ENCODE measurements at regions not wholly inside any gene's neighbourhood (a gene's known extent, or its start where the extent isn't known, plus 50 kb on each side); places are given as distances from the start of the nearest gene placed in this dataset.

DNA sequence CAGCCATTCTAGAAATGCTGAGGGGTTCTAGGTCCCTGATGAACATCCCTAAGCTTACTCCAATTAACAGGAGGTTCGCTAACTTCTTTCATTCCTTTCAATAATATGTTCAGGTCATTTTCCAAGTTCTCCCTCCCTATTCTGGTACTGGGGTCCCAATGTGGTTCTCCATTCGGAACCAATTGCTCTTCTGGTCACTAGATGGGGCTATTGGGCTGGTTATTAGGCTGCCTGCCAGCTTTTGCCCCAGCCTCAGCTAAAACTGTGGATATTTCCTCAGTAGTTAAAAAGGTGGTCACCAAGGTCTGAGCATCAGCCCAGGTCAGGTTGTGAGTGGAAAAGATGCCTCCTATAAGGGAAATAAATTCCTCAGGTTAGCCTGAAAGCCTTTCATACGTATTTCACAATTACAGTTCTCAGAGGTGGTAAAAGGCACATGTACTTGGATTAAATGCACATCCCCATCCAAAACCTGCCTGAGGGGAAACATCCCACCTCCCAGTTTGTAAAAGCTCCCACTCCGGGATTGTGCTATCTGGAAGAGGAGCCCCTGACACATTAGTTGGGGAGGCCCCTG, 161.1 kb upstream of the CCDC179 start:
- Histone ChIP-seq H3K4me3 (ENCODE audit: low read length in 2 of 2) (no peak overlapping the region), H3K18ac (ENCODE audit: low read length) (no peak overlapping the region), H2BK120ac (ENCODE audit: low read depth, low read length) (no peak overlapping the region), H3K14ac (ENCODE audit: low read length) (no peak overlapping the region), H3K4ac (ENCODE audit: low read length) (no peak overlapping the region), H3K79me1 (ENCODE audit: low read depth, low read length) (no peaks in the 10 kb centered on the region), H3K27ac (replicated peaks; ENCODE audit: low read length) (no peak overlapping the region), H3K27me3 (ENCODE audit: control insufficient read depth in 3 of 3, insufficient read depth in 3 of 3, low read depth in 1 of 3, low read length in 3 of 3) (no peaks in the 10 kb centered on the region), H4K8ac (ENCODE audit: low read depth, low read length) (no peak overlapping the region), H3K23ac (ENCODE audit: low read depth, low read length, poor library complexity) (no peak overlapping the region), H3K4me1 (ENCODE audit: control insufficient read depth in 2 of 2, insufficient read depth in 1 of 2, low read depth in 1 of 2, low read length in 2 of 2) (no peaks in the 10 kb centered on the region), H3K9ac (ENCODE audit: low read depth, low read length, poor library complexity) (no peak overlapping the region), H2AK5ac (ENCODE audit: low read depth, low read length) (no peak overlapping the region), H4K91ac (ENCODE audit: low read depth, low read length, poor library complexity) (no peak overlapping the region), H3K9me3 (replicated peaks in 1 of 2; ENCODE audit: control insufficient read depth in 2 of 2, insufficient read depth in 1 of 2, low read depth in 1 of 2, low read length in 2 of 2) (no peaks in the 10 kb centered on the region), H3K4me2 (ENCODE audit: insufficient read depth, low read length, poor library complexity, severe bottlenecking) (no peak overlapping the region), H2BK12ac (ENCODE audit: low read length) (no peak overlapping the region), H2AFZ (ENCODE audit: low read length) (no peak overlapping the region), H2BK15ac (ENCODE audit: low read length) (no peak overlapping the region), H2BK5ac (ENCODE audit: low read length) (no peak overlapping the region), H3K36me3 (replicated peaks in 1 of 2; ENCODE audit: control insufficient read depth in 2 of 2, insufficient read depth in 2 of 2, low read length in 2 of 2) (no peaks in the 10 kb centered on the region)
- no CpG with 5 or more reads among the region's 4 CpGs for WGBS, 2 donors (ENCODE audit: extremely low coverage in 2 of 2, insufficient read length in 2 of 2, insufficient replicate concordance in 1 of 2)
- peak; percentile 39 for DNase-seq (ENCODE audit: low spot score)

GRCh38 chr11:23022854-23023253, 162.6 kb upstream of the CCDC179 start:
- Histone ChIP-seq H4K8ac (ENCODE audit: low read depth, low read length) (no peak overlapping the region), H3K36me3 (replicated peaks in 1 of 2; ENCODE audit: control insufficient read depth in 2 of 2, insufficient read depth in 2 of 2, low read length in 2 of 2) (no peaks in the 10 kb centered on the region), H3K9ac (ENCODE audit: low read depth, low read length, poor library complexity) (no peak overlapping the region), H2BK12ac (ENCODE audit: low read length) (no peak overlapping the region), H3K27me3 (ENCODE audit: control insufficient read depth in 3 of 3, insufficient read depth in 3 of 3, low read depth in 1 of 3, low read length in 3 of 3) (no peaks in the 10 kb centered on the region), H3K4me1 (ENCODE audit: control insufficient read depth in 2 of 2, insufficient read depth in 1 of 2, low read depth in 1 of 2, low read length in 2 of 2) (no peaks in the 10 kb centered on the region), H2BK5ac (ENCODE audit: low read length) (no peak overlapping the region), H3K23ac (ENCODE audit: low read depth, low read length, poor library complexity) (no peak overlapping the region), H2AFZ (ENCODE audit: low read length) (no peak overlapping the region), H3K79me1 (ENCODE audit: low read depth, low read length) (no peaks in the 10 kb centered on the region), H2BK120ac (ENCODE audit: low read depth, low read length) (no peak overlapping the region), H3K27ac (replicated peaks; ENCODE audit: low read length) (no peak overlapping the region), H3K4me3 (ENCODE audit: low read length in 2 of 2) (no peak overlapping the region), H2BK15ac (ENCODE audit: low read length) (no peak overlapping the region), H3K18ac (ENCODE audit: low read length) (no peak overlapping the region), H4K91ac (ENCODE audit: low read depth, low read length, poor library complexity) (no peak overlapping the region), H3K4ac (ENCODE audit: low read length) (no peak overlapping the region), H2AK5ac (ENCODE audit: low read depth, low read length) (no peak overlapping the region), H3K9me3 (replicated peaks in 1 of 2; ENCODE audit: control insufficient read depth in 2 of 2, insufficient read depth in 1 of 2, low read depth in 1 of 2, low read length in 2 of 2) (no peaks in the 10 kb centered on the region), H3K14ac (ENCODE audit: low read length) (no peak overlapping the region), H3K4me2 (ENCODE audit: insufficient read depth, low read length, poor library complexity, severe bottlenecking) (no peak overlapping the region)
- DNase-seq (ENCODE audit: low spot score), result no peak
- WGBS, 2 donors (ENCODE audit: extremely low coverage in 2 of 2, insufficient read length in 2 of 2, insufficient replicate concordance in 1 of 2), result no CpG with 5 or more reads among the region's 3 CpGs

GRCh38 chr11:23023319-23023718, 163.0 kb upstream of the CCDC179 start:
- H3K4me1 ChIP-seq (ENCODE audit: control insufficient read depth in 2 of 2, insufficient read depth in 1 of 2, low read depth in 1 of 2, low read length in 2 of 2), result no peaks in the 10 kb centered on the region
- H3K4me2 ChIP-seq (ENCODE audit: insufficient read depth, low read length, poor library complexity, severe bottlenecking), result no peak overlapping the region
- no peak overlapping the region for H2BK120ac ChIP-seq (ENCODE audit: low read depth, low read length)
- no peak overlapping the region for H2BK12ac ChIP-seq (ENCODE audit: low read length)
- no peak overlapping the region for H2BK5ac ChIP-seq (ENCODE audit: low read length)
- H3K23ac ChIP-seq (ENCODE audit: low read depth, low read length, poor library complexity), result no peak overlapping the region
- no peak overlapping the region for H3K27ac ChIP-seq (replicated peaks; ENCODE audit: low read length)
- H3K18ac ChIP-seq (ENCODE audit: low read length), result no peak overlapping the region
- H3K4me3 ChIP-seq (ENCODE audit: low read length in 2 of 2), result no peak overlapping the region
- H4K8ac ChIP-seq (ENCODE audit: low read depth, low read length), result no peak overlapping the region
- H3K9me3 ChIP-seq (replicated peaks in 1 of 2; ENCODE audit: control insufficient read depth in 2 of 2, insufficient read depth in 1 of 2, low read depth in 1 of 2, low read length in 2 of 2), result no peaks in the 10 kb centered on the region
- H3K4ac ChIP-seq (ENCODE audit: low read length), result no peak overlapping the region
- H4K91ac ChIP-seq (ENCODE audit: low read depth, low read length, poor library complexity), result no peak overlapping the region
- no peak overlapping the region for H2BK15ac ChIP-seq (ENCODE audit: low read length)
- WGBS, 2 donors (ENCODE audit: extremely low coverage in 2 of 2, insufficient read length in 2 of 2, insufficient replicate concordance in 1 of 2), result no CpG with 5 or more reads among the region's 2 CpGs
- H3K27me3 ChIP-seq (ENCODE audit: control insufficient read depth in 3 of 3, insufficient read depth in 3 of 3, low read depth in 1 of 3, low read length in 3 of 3), result no peaks in the 10 kb centered on the region
- no peak overlapping the region for H2AK5ac ChIP-seq (ENCODE audit: low read depth, low read length)
- H2AFZ ChIP-seq (ENCODE audit: low read length), result no peak overlapping the region
- DNase-seq (ENCODE audit: low spot score), result no peak
- no peak overlapping the region for H3K9ac ChIP-seq (ENCODE audit: low read depth, low read length, poor library complexity)
- H3K14ac ChIP-seq (ENCODE audit: low read length), result no peak overlapping the region
- H3K36me3 ChIP-seq (replicated peaks in 1 of 2; ENCODE audit: control insufficient read depth in 2 of 2, insufficient read depth in 2 of 2, low read length in 2 of 2), result no peaks in the 10 kb centered on the region
- H3K79me1 ChIP-seq (ENCODE audit: low read depth, low read length), result no peaks in the 10 kb centered on the region

GRCh38 chr11:23041001-23041503, 180.8 kb upstream of the CCDC179 start:
- no CpG with 5 or more reads among the region's 3 CpGs for WGBS, 2 donors (ENCODE audit: extremely low coverage in 2 of 2, insufficient read length in 2 of 2, insufficient replicate concordance in 1 of 2)

More at GRCh38 chr11:23041001-23041503, 180.8 kb upstream of the CCDC179 start:
- Histone ChIP-seq H3K4ac (ENCODE audit: low read length) (no peak overlapping the region), H3K9ac (ENCODE audit: low read depth, low read length, poor library complexity) (no peak overlapping the region), H3K9me3 (replicated peaks in 1 of 2; ENCODE audit: control insufficient read depth in 2 of 2, insufficient read depth in 1 of 2, low read depth in 1 of 2, low read length in 2 of 2) (no peaks in the 10 kb centered on the region), H2AFZ (ENCODE audit: low read length) (no peak overlapping the region), H2BK12ac (ENCODE audit: low read length) (no peak overlapping the region), H2BK5ac (ENCODE audit: low read length) (no peak overlapping the region), H2BK15ac (ENCODE audit: low read length) (no peak overlapping the region), H3K4me2 (ENCODE audit: insufficient read depth, low read length, poor library complexity, severe bottlenecking) (no peak overlapping the region), H3K23ac (ENCODE audit: low read depth, low read length, poor library complexity) (no peak overlapping the region), H2AK5ac (ENCODE audit: low read depth, low read length) (no peak overlapping the region), H2BK120ac (ENCODE audit: low read depth, low read length) (no peak overlapping the region), H4K8ac (ENCODE audit: low read depth, low read length) (no peak overlapping the region), H3K36me3 (replicated peaks in 1 of 2; ENCODE audit: control insufficient read depth in 2 of 2, insufficient read depth in 2 of 2, low read length in 2 of 2) (no peaks in the 10 kb centered on the region), H3K14ac (ENCODE audit: low read length) (no peak overlapping the region), H3K4me1 (ENCODE audit: control insufficient read depth in 2 of 2, insufficient read depth in 1 of 2, low read depth in 1 of 2, low read length in 2 of 2) (no peaks in the 10 kb centered on the region), H4K91ac (ENCODE audit: low read depth, low read length, poor library complexity) (no peak overlapping the region), H3K27ac (replicated peaks; ENCODE audit: low read length) (no peak overlapping the region), H3K79me1 (ENCODE audit: low read depth, low read length) (no peaks in the 10 kb centered on the region), H3K27me3 (ENCODE audit: control insufficient read depth in 3 of 3, insufficient read depth in 3 of 3, low read depth in 1 of 3, low read length in 3 of 3) (no peaks in the 10 kb centered on the region), H3K18ac (ENCODE audit: low read length) (no peak overlapping the region), H3K4me3 (ENCODE audit: low read length in 2 of 2) (no peak overlapping the region)
- DNase-seq (ENCODE audit: low spot score), result no peak
